Upper lobe of left lung (tissue), 4 donors: ENCODE measurements at regions not wholly inside any gene's neighbourhood (a gene's known extent, or its start where the extent isn't known, plus 50 kb on each side); places are given as distances from the start of the nearest gene placed in this dataset.
"Not testable (repeated sequence)": the region's sequence is repeated elsewhere in the genome, so short reads cannot be mapped to it uniquely, and the experiment has no call there.

Experiments used
- CTCF ChIP-seq, 6 experiments: fragments of 450-650 bp in 4 of 6; fragments of 200-600 bp in 2 of 6; sonication (generic) in 2 of 6; IDR thresholded peaks; one replicate each; pipeline ENCODE4 v1.5.1; 2016 to 2019; ENCODE audit warnings: antibody characterized with exemption in 6 of 6
- EP300 ChIP-seq, 4 donors: sonication (generic); formaldehyde crosslinking; IDR thresholded peaks; one replicate each; pipeline ENCODE4 v1.5.1; 2017; ENCODE audit warnings: antibody characterized with exemption in 4 of 4, control low read depth in 2 of 4
- POLR2A ChIP-seq, 4 donors: fragments of 450-650 bp; IDR thresholded peaks; one replicate each; pipeline ENCODE4 v1.5.1; 2016 to 2017; ENCODE audit warnings: antibody characterized with exemption in 4 of 4, mild to moderate bottlenecking in 2 of 4
- POLR2AphosphoS5 ChIP-seq, 2 donors: sonication (generic); formaldehyde crosslinking; IDR thresholded peaks; one replicate each; pipeline ENCODE4 v1.5.1; 2017; ENCODE audit warnings: antibody characterized with exemption in 2 of 2

- not testable (repeated sequence) for TF ChIP-seq POLR2AphosphoS5, POLR2A, CTCF, EP300 (IDR thresholded peaks at IDR 0.05)
Measured at GRCh38 chr14:18913860-18914259, 53.4 kb upstream of the POTEM start.
